ENCODE measurements at regions not wholly inside any gene's neighbourhood (a gene's known extent, or its start where the extent isn't known, plus 50 kb on each side); places are given as distances from the start of the nearest gene placed in this dataset.

- TF ChIP-seq SMC3 (IDR thresholded peaks at IDR 0.05; ENCODE audit: low read length) (no peak), IRX3 (CRISPR knock-in tag; IDR thresholded peaks at IDR 0.05; ENCODE audit: borderline replicate concordance, low read depth) (no peak), TAF1 (CRISPR knock-in tag; IDR thresholded peaks at IDR 0.05) (no peak), ERF (CRISPR knock-in tag; IDR thresholded peaks at IDR 0.05) (no peak), KAT2B (IDR thresholded peaks at IDR 0.05; ENCODE audit: borderline replicate concordance, low read depth, low read length) (no peak), GATAD2A (CRISPR knock-in tag; IDR thresholded peaks at IDR 0.05) (no peak)
Measured at GRCh38 chr6:11467364-11467763, 70.2 kb upstream of the TMEM170B start (continued).

GRCh38 chr6:11463398-11463780 is 74.2 kb upstream of the TMEM170B start:
- FAIRE-seq (no peak), DNase-seq (ENCODE audit: low spot score) (no peak), ATAC-seq (no peak)
- no peak overlapping the region for H3K4me2 ChIP-seq (ENCODE audit: low read depth, low read length)
- H2AFZ ChIP-seq (ENCODE audit: low read length) = no peak overlapping the region
- POLR2A ChIA-PET = no interaction called here
- no peaks in the 10 kb centered on the region for H3K79me2 ChIP-seq (ENCODE audit: insufficient read depth, low read length)
- no peaks in the 10 kb centered on the region for H3K27me3 ChIP-seq (ENCODE audit: control insufficient read depth in 1 of 2, insufficient read depth in 2 of 2, low read length in 2 of 2)
- H3K4me3 ChIP-seq (replicated peaks in 1 of 3; ENCODE audit: insufficient read depth in 1 of 3, low read depth in 2 of 3, low read length in 3 of 3) = no peak overlapping the region
- H3K27ac ChIP-seq (ENCODE audit: extremely low read length, insufficient read depth, low read length) = peak overlapping the region; percentile 27
- no peaks in the 10 kb centered on the region for H3K36me3 ChIP-seq (replicated peaks in 1 of 2; ENCODE audit: control insufficient read depth in 1 of 2, insufficient read depth in 2 of 2, low read length in 2 of 2)
- CTCF ChIA-PET (ENCODE audit: low intra/inter-chr PET ratio, low total read pairs) = no interaction called here
- peaks cover 52% of the 10 kb centered on the region for H3K4me1 ChIP-seq (ENCODE audit: insufficient read depth, low read length)
- H4K20me1 ChIP-seq (ENCODE audit: insufficient read depth, low read length) = no peaks in the 10 kb centered on the region
- no TSS peak for BruUV-seq (replicated peaks)
- intact Hi-C loops (cut with micrococcal nuclease; ENCODE audit: unreplicated experiment) = no loop called here
- no peaks in the 10 kb centered on the region for H3K9me3 ChIP-seq (ENCODE audit: low read length)
- WGBS (ENCODE audit: low lambda C conversion rate) = 86% methylated on average over 4 of the region's 4 CpGs
- no peak overlapping the region for H3K9ac ChIP-seq (ENCODE audit: insufficient read depth, low read depth, low read length)
- in situ Hi-C loops (cut with HindIII; ENCODE audit: extremely low pct_ligation_motif_present, low pct_unique_long_range_greater_than_20kb) = no loop called here
- TF ChIP-seq ERF (CRISPR knock-in tag; IDR thresholded peaks at IDR 0.05) (no peak), ZNF891 (CRISPR knock-in tag; IDR thresholded peaks at IDR 0.05) (no peak), GRHL1 (CRISPR knock-in tag; conservative IDR thresholded peaks at IDR 0.05) (no peak), ZNF407 (CRISPR knock-in tag; IDR thresholded peaks at IDR 0.05; ENCODE audit: not compliant biosample characterization) (no peak), SCMH1 (CRISPR knock-in tag; IDR thresholded peaks at IDR 0.05; ENCODE audit: borderline replicate concordance) (no peak)

Measured in HepG2 (cell line).